ENCODE measurements at regions not wholly inside any gene's neighbourhood (a gene's known extent, or its start where the extent isn't known, plus 50 kb on each side); places are given as distances from the start of the nearest gene placed in this dataset.

- TF ChIP-seq SMC3 (IDR thresholded peaks at IDR 0.05) (no peak), POLR2A (IDR thresholded peaks at IDR 0.05; ENCODE audit: low read length) (no peak), CTCF (IDR thresholded peaks at IDR 0.05) (no peak), MAX (IDR thresholded peaks at IDR 0.05) (no peak), MYC (IDR thresholded peaks at IDR 0.05; ENCODE audit: borderline replicate concordance, low read length) (no peak), ATOH8 (CRISPR knock-in tag; IDR thresholded peaks at IDR 0.05; ENCODE audit: low read depth) (no peak), TP53 (CRISPR knock-in tag; IDR thresholded peaks at IDR 0.05) (no peak), ESRRA (IDR thresholded peaks at IDR 0.05; ENCODE audit: borderline replicate concordance, low read length) (no peak), EP300 (IDR thresholded peaks at IDR 0.05) (no peak), RCOR1 (IDR thresholded peaks at IDR 0.05; ENCODE audit: low read depth, low read length) (no peak)
Observed at GRCh38 chr11:32508780-32509179, 73.4 kb upstream of the WT1 start.
